ENCODE measurements at regions not wholly inside any gene's neighbourhood (a gene's known extent, or its start where the extent isn't known, plus 50 kb on each side); places are given as distances from the start of the nearest gene placed in this dataset.

GRCh38 chr6:54440549-54440948, 132.3 kb downstream of the TINAG start:
- DNase-seq (ENCODE audit: low read depth in 2 of 2), result no peak

GRCh38 chr6:54441020-54441419, 132.8 kb downstream of the TINAG start:
- no peak for DNase-seq (ENCODE audit: low read depth in 2 of 2)

DNA sequence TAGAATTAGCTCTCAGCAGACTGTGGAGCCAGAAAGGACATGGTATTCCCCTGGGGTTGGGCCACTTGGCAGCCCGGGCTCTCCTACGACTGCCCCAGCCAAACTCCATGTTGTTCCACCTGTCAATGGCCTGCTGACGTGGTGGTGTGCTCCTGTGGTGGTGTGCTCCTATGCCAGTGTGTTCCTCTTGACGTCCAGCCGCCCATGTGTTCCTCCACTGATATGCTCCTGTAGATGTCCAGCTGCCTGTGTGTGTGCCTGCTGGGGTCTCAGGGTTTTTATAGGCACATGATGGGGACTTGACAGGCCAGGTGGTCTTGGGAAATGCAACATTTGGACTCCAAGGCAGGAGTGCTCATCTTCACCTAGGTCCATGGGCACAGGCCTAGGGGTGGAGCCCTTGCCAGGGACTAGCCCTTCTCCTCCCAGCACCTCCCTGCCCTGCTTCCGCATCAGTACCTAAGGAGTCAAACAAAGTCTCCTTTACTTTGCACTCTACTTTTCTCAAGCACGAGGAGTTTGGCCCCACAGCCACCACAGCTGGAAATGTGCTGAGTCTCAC, 133.5 kb downstream of the TINAG start:
- DNase-seq (ENCODE audit: low read depth in 2 of 2), result no peak

DNA sequence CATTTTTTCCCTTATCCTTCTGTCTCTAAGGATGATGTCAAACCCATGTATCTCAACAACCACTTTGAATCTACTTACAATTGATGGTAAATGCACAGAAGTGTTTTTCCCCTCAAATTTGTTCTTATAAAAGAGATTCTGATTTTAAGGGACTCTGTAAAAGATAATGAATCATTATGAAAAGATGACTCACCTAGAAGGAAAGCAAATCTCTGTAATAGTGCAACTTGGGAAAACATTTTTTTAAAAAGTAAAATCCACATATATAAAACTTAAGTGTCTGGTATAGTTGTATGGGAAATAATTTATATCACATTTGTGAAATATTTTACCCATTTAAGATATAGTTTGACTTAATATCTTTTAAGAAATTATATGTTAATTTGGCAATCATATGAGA, 137.0 kb downstream of the TINAG start:
- DNase-seq (ENCODE audit: low read depth in 2 of 2), result no peak

GRCh38 chr6:54448617-54449016, 140.4 kb downstream of the TINAG start:
- no peak for DNase-seq (ENCODE audit: low read depth in 2 of 2)

DNA sequence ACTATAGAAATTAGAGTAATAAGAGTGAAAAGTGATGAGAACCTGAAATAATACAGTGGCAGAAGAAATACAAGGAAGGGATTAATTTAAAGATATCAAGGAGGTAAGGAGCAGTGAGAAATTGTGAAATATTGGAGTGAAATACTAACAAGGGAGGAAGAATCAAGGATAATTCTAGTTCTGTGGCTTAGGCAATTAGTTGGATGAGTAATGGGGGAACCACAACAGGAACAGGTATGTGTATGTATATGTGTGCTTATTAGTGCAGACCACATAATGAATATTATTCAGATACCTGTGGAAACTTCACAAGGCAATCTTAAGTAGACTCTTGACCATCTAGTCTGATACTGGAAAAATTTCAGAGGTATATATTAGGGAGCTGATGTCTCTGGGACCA, 143.3 kb downstream of the TINAG start:
- DNase-seq (ENCODE audit: low read depth in 2 of 2), result no peak

GRCh38 chr6:54463354-54464024, 155.2 kb downstream of the TINAG start:
- DNase-seq (ENCODE audit: low read depth in 2 of 2), result no peak

- no peak for DNase-seq (ENCODE audit: low read depth in 2 of 2)
These were observed 157.5 kb downstream of the TINAG start for GRCh38 chr6:54465649-54466300.

GRCh38 chr6:54467384-54467783, 159.1 kb downstream of the TINAG start:
- DNase-seq (ENCODE audit: low read depth in 2 of 2), result no peak

GRCh38 chr6:54473328-54473727, 165.1 kb downstream of the TINAG start:
- no peak for DNase-seq (ENCODE audit: low read depth in 2 of 2)

GRCh38 chr6:54474898-54475297, 166.7 kb downstream of the TINAG start:
- DNase-seq (ENCODE audit: low read depth in 2 of 2), result no peak

DNA sequence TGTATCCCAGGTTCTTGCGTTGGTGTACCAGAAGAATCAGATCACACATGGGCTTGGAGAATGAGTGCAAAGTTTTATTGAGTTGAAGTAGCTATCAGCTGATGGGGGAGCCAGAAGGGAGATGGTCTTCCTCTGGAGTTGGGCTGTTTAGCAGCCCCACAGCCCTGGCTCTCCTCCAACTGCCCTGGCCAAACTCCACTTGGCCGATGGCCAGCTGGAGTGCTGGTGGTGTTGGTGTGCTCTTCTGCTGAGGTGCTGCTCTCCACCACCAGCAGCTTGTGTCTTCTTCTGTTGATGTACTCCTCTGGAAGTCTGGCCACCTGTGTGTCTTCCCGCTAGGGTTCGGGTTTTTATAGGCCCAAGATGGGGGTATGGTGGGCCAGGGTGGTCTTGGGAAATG, 172.8 kb downstream of the TINAG start:
- DNase-seq (ENCODE audit: low read depth in 2 of 2), result no peak

DNA sequence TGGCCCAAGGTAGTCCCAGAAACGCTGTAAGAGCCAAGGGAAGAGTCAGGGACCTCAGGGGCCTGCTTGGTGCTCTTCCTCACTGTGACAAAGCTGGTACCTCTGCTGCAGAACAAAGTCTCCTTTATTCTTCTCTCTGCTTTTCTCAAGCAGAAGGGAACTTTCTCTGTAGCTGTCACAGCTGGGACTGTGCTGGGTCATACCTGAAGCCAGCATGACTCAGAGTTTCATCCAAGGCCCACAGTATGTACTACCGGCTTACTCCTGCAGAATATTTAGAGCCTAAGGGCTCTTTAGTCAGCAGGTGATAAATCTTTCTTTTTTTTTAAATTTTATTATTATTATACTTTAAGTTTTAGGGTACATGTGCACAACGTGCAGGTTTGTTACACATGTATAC, 183.2 kb downstream of the TINAG start:
- no peak for DNase-seq (ENCODE audit: low read depth in 2 of 2)

DNA sequence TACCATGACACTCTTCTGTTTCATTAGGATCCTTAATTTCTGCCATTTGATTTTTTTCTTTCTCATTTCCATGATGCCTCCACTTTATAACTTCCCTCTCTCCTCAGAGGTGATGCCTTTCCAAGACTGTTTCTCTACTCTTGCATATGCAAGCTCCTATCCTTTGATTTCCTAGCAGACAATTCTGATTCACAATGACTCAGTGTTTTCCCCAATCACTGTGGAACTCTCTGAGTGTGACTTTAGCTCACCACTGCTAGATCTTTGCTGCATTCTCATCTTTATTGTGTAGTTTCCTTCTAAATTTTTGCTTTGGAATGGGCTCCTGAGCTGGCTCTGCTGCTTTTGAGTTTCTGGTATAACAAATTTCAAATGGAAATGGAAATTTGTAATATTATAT, 184.9 kb downstream of the TINAG start:
- DNase-seq (ENCODE audit: low read depth in 2 of 2), result no peak

- no peak for DNase-seq (ENCODE audit: low read depth in 2 of 2)
These were observed 194.9 kb downstream of the TINAG start for GRCh38 chr6:54503144-54503543.

GRCh38 chr6:54515013-54515412, 206.8 kb downstream of the TINAG start:
- DNase-seq (ENCODE audit: low read depth in 2 of 2), result no peak

GRCh38 chr6:54515713-54516112, 207.5 kb downstream of the TINAG start:
- DNase-seq (ENCODE audit: low read depth in 2 of 2), result no peak

DNA sequence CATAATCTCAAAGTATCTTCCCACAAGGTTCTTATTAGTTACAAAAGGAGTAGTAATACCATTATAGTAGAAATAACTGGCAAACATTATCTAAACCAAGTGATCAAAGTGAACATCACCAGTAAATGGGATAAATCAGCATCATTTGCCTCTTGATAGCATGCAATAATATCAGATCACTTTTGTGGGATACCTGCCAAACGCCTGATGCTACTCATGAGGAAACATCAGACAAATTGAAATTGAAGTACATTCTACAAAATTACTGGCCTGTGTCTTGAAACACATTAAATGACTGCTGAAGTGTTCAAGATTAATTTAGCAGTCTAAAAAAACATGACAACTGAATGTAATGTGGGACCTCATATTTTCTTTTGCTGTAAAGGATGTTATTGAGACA, 208.1 kb downstream of the TINAG start:
- DNase-seq (ENCODE audit: low read depth in 2 of 2), result no peak

GRCh38 chr6:54519161-54519560, 210.9 kb downstream of the TINAG start:
- DNase-seq (ENCODE audit: low read depth in 2 of 2), result no peak

- DNase-seq (ENCODE audit: low read depth in 2 of 2), result no peak
These were observed 217.5 kb downstream of the TINAG start for GRCh38 chr6:54525731-54526130.

DNA sequence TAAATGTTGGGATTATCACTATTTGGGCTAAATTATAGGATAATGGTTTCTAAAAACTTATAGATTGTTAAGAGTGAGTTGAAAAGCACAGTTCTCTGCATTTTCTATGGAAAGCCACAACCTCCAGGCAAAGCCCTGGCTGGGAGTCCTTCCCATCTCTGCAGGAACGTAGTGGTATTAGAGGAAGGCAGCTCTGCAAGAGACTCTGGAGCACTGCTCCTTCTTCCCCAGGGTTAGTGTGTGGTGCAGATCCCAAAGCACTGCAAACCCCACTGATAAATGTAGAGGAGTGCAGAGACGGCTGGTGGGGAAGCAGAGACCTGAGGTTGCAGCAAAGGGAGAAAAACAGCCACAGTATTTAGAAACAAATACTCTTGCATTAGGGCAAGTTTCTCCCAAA, 225.3 kb downstream of the TINAG start:
- DNase-seq (ENCODE audit: low read depth in 2 of 2), result no peak

- no peak for DNase-seq (ENCODE audit: low read depth in 2 of 2)
These were observed 227.3 kb downstream of the TINAG start for GRCh38 chr6:54535568-54535967.

DNA sequence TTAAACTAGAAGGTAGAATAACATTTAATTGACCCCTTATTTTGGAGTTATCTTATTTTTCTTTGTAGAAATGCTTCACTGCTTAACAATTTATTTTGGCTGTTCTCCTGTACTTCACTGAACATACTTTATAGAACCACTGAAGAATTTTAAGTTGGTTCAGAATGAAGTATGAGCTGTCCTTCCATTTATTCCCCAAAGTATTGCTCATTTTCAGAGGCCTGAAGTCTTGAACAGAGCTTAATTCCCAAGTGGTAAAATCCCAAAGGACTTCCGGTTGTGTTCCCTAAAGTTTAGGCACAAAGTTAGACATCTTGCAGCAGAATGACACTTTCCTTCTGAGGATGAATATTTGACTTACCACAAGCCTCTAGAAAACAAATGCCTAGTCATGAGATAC, 233.3 kb downstream of the TINAG start:
- DNase-seq (ENCODE audit: low read depth in 2 of 2), result no peak

- no peak for DNase-seq (ENCODE audit: low read depth in 2 of 2)
These were observed 250.9 kb downstream of the TINAG start for GRCh38 chr6:54559136-54559535.

All from stimulated activated CD4-positive, alpha-beta T cell treated with anti-CD3 and anti-CD28 coated beads, Interleukin-4, amount 100 ng/mL, for 48 hours (primary cell).